ENCODE measurements at regions not wholly inside any gene's neighbourhood (a gene's known extent, or its start where the extent isn't known, plus 50 kb on each side); places are given as distances from the start of the nearest gene placed in this dataset.
"Not testable (repeated sequence)": the region's sequence is repeated elsewhere in the genome, so short reads cannot be mapped to it uniquely, and the experiment has no call there.

DNA sequence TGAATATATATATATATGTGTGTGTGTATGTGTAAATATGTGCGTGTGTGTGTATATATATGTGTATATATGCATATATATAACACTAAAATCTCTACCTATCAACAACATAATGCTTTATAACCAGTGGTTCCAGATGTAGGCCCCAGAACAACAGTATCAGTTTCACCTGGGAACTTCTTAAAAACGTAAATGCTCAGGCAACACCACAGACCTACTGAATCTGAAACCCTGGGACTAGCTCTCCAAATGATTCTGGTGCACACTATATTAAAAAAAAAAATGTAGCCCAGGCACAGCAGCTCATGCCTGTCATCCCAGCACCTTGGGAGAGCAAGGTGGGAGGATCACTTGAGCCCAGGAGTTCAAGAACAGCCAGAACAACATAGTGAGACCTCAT lies 67.1 kb upstream of the ZSCAN2 start:
- TF ChIP-seq HDGF (IDR thresholded peaks at IDR 0.05; ENCODE audit: borderline replicate concordance); NFRKB (IDR thresholded peaks at IDR 0.05); L3MBTL2 (conservative IDR thresholded peaks at IDR 0.05); FOXA1 (IDR thresholded peaks at IDR 0.05); FOXM1 (IDR thresholded peaks at IDR 0.05; ENCODE audit: borderline replicate concordance); SP1 (IDR thresholded peaks at IDR 0.05); CTBP1 (IDR thresholded peaks at IDR 0.05; ENCODE audit: borderline replicate concordance): not testable (repeated sequence)

All from HEK293T (cell line).